ENCODE measurements at regions not wholly inside any gene's neighbourhood (a gene's known extent, or its start where the extent isn't known, plus 50 kb on each side); places are given as distances from the start of the nearest gene placed in this dataset.
A peak's percentile ranks its signal among the peaks of the same experiment; 100 is the strongest.

GRCh38 chr2:64837116-64837731 is 152.0 kb upstream of the SLC1A4 start:
- Histone ChIP-seq H3K36me3 (ENCODE audit: control insufficient read depth in 2 of 2, extremely low read depth in 1 of 2, insufficient read depth in 1 of 2, low read length in 1 of 2) (no peaks in the 10 kb centered on the region), H3K27me3 (replicated peaks in 1 of 2; ENCODE audit: control insufficient read depth in 2 of 2, extremely low read depth in 1 of 2, insufficient read depth in 2 of 2, low read length in 1 of 2) (peaks cover 0 to 6% of the 10 kb centered on the region in 2 experiments), H3K4me1 (ENCODE audit: control insufficient read depth in 1 of 2, extremely low read depth in 1 of 2, insufficient read depth in 2 of 2, low read length in 2 of 2) (peaks cover 4% of the 10 kb centered on the region in 2 experiments), H3K27ac (ENCODE audit: low read length) (no peak overlapping the region), H3K9me3 (no peaks in the 10 kb centered on the region), H3K4me3 (ENCODE audit: control insufficient read depth in 1 of 2, extremely low read depth in 1 of 2, low read length in 1 of 2) (no peak overlapping the region)
- 94% methylated on average over 7 of the region's 10 CpGs for WGBS (ENCODE audit: insufficient coverage)
- peaks cover 5 to 10% of the 10 kb centered on the region in 2 donors for H3K27me3 Mint-ChIP-seq
- H3K9me3 Mint-ChIP-seq, result no peaks in the 10 kb centered on the region
- ChIA-PET POLR2A (no interaction called here), CTCF (no interaction called here)
- no peak overlapping the region for H3K4me3 Mint-ChIP-seq
- ATAC-seq (replicated peaks in 1 of 4) (no peak), DNase-seq (no peak)
- H3K36me3 Mint-ChIP-seq, result no peaks in the 10 kb centered on the region
- no peak overlapping the region for H3K27ac Mint-ChIP-seq
- peaks cover 8 to 11% (median 11%) of the 10 kb centered on the region in 3 donors for H3K4me1 Mint-ChIP-seq

GRCh38 chr2:64837925-64838641 is 151.1 kb upstream of the SLC1A4 start:
- CTCF ChIA-PET, result interaction anchor here (0.6 to 0.7 kb wide), 3 partner anchors 55 to 891 kb away, joined by 3 to 6 read pairs (median 5); no protein-coding TSS in a partner anchor
- no peak for ATAC-seq (replicated peaks in 1 of 4)

GRCh38 chr2:64838817-64839216 is 150.4 kb upstream of the SLC1A4 start:
- Mint-ChIP-seq H3K27ac (no peak overlapping the region), H3K36me3 (no peaks in the 10 kb centered on the region), H3K27me3 (peaks cover 2 to 10% of the 10 kb centered on the region in 2 donors), H3K9me3 (no peaks in the 10 kb centered on the region), H3K4me1 (peaks cover 8 to 11% (median 11%) of the 10 kb centered on the region in 3 donors), H3K4me3 (no peak overlapping the region)
- Histone ChIP-seq H3K4me1 (ENCODE audit: control insufficient read depth in 1 of 2, extremely low read depth in 1 of 2, insufficient read depth in 2 of 2, low read length in 2 of 2) (peaks cover 4% of the 10 kb centered on the region in 2 experiments), H3K4me3 (ENCODE audit: control insufficient read depth in 1 of 2, extremely low read depth in 1 of 2, low read length in 1 of 2) (no peak overlapping the region), H3K9me3 (no peaks in the 10 kb centered on the region), H3K27ac (ENCODE audit: low read length) (no peak overlapping the region), H3K36me3 (ENCODE audit: control insufficient read depth in 2 of 2, extremely low read depth in 1 of 2, insufficient read depth in 1 of 2, low read length in 1 of 2) (no peaks in the 10 kb centered on the region), H3K27me3 (replicated peaks in 1 of 2; ENCODE audit: control insufficient read depth in 2 of 2, extremely low read depth in 1 of 2, insufficient read depth in 2 of 2, low read length in 1 of 2) (peaks cover 0 to 6% of the 10 kb centered on the region in 2 experiments)
- WGBS (ENCODE audit: insufficient coverage), result 100% methylated on average over 2 of the region's 8 CpGs
- ChIA-PET CTCF (interaction anchor here (0.6 to 0.7 kb wide), 5 partner anchors 56 to 891 kb away, joined by 3 to 6 read pairs (median 5); no protein-coding TSS in a partner anchor), POLR2A (interaction anchor here in 1 of 2 donors (0.6 kb wide), 2 partner anchors 19 to 187 kb away, joined by 4 to 9 read pairs; no protein-coding TSS in a partner anchor)
- ATAC-seq (replicated peaks in 1 of 4), result no peak
- DNase-seq, result no peak

More at GRCh38 chr2:64837925-64838641, 151.1 kb upstream of the SLC1A4 start:
- H3K9me3 ChIP-seq, result no peaks in the 10 kb centered on the region
- H3K9me3 Mint-ChIP-seq, result no peaks in the 10 kb centered on the region
- 33% methylated on average over 1 of the region's 8 CpGs for WGBS (ENCODE audit: insufficient coverage)
- H3K36me3 ChIP-seq (ENCODE audit: control insufficient read depth in 2 of 2, extremely low read depth in 1 of 2, insufficient read depth in 1 of 2, low read length in 1 of 2), result no peaks in the 10 kb centered on the region
- H3K4me3 ChIP-seq (ENCODE audit: control insufficient read depth in 1 of 2, extremely low read depth in 1 of 2, low read length in 1 of 2), result no peak overlapping the region
- H3K4me1 Mint-ChIP-seq, result peaks cover 8 to 11% (median 11%) of the 10 kb centered on the region in 3 donors
- H3K27me3 ChIP-seq (replicated peaks in 1 of 2; ENCODE audit: control insufficient read depth in 2 of 2, extremely low read depth in 1 of 2, insufficient read depth in 2 of 2, low read length in 1 of 2), result peaks cover 0 to 6% of the 10 kb centered on the region in 2 experiments
- no peak overlapping the region for H3K27ac ChIP-seq (ENCODE audit: low read length)
- POLR2A ChIA-PET, result interaction anchor here in 1 of 2 donors (0.6 kb wide), 1 partner anchor 186 kb away, joined by 9 read pairs; no protein-coding TSS in a partner anchor
- H3K27me3 Mint-ChIP-seq, result peaks cover 5 to 10% of the 10 kb centered on the region in 2 donors
- DNase-seq, result peak in 1 of 35 experiments; percentile 15
- H3K36me3 Mint-ChIP-seq, result no peaks in the 10 kb centered on the region
- H3K4me3 Mint-ChIP-seq, result no peak overlapping the region
- no peak overlapping the region for H3K27ac Mint-ChIP-seq
- H3K4me1 ChIP-seq (ENCODE audit: control insufficient read depth in 1 of 2, extremely low read depth in 1 of 2, insufficient read depth in 2 of 2, low read length in 2 of 2), result peaks cover 4% of the 10 kb centered on the region in 2 experiments

GRCh38 chr2:64839844-64840243 is 149.4 kb upstream of the SLC1A4 start:
- Histone ChIP-seq H3K27ac (ENCODE audit: low read length) (peak overlapping the region; percentile 29), H3K4me3 (ENCODE audit: control insufficient read depth in 1 of 2, extremely low read depth in 1 of 2, low read length in 1 of 2) (no peak overlapping the region), H3K27me3 (replicated peaks in 1 of 2; ENCODE audit: control insufficient read depth in 2 of 2, extremely low read depth in 1 of 2, insufficient read depth in 2 of 2, low read length in 1 of 2) (no peaks in the 10 kb centered on the region), H3K36me3 (ENCODE audit: control insufficient read depth in 2 of 2, extremely low read depth in 1 of 2, insufficient read depth in 1 of 2, low read length in 1 of 2) (no peaks in the 10 kb centered on the region), H3K4me1 (ENCODE audit: control insufficient read depth in 1 of 2, extremely low read depth in 1 of 2, insufficient read depth in 2 of 2, low read length in 2 of 2) (peaks cover 4% of the 10 kb centered on the region in 2 experiments), H3K9me3 (no peaks in the 10 kb centered on the region)
- Mint-ChIP-seq H3K9me3 (no peaks in the 10 kb centered on the region), H3K4me3 (no peak overlapping the region), H3K36me3 (no peaks in the 10 kb centered on the region), H3K4me1 (peaks cover 8 to 11% (median 11%) of the 10 kb centered on the region in 3 donors), H3K27me3 (peaks cover 2 to 6% of the 10 kb centered on the region in 2 donors), H3K27ac (peak overlapping the region; percentile 40 to 53)
- ATAC-seq (replicated peaks in 1 of 4) (peak; percentile 63 to 97 (median 88)), DNase-seq (peak in 20 of 35 experiments; percentile 11 to 60 (median 18))
- ChIA-PET CTCF (no interaction called here), POLR2A (no interaction called here)
- WGBS (ENCODE audit: insufficient coverage), result 58% methylated on average over 2 of the region's 6 CpGs

- CTCF ChIA-PET, result no interaction called here
- H3K4me1 Mint-ChIP-seq, result peaks cover 8 to 11% (median 11%) of the 10 kb centered on the region in 3 donors
Observed at GRCh38 chr2:64840426-64840881, 148.7 kb upstream of the SLC1A4 start.

GRCh38 chr2:64841461-64841860 is 147.7 kb upstream of the SLC1A4 start:
- ChIA-PET CTCF (interaction anchor here in 1 of 2 donors (0.6 kb wide), 1 partner anchor 14 kb away, joined by 5 read pairs; no protein-coding TSS in a partner anchor), POLR2A (no interaction called here)
- Mint-ChIP-seq H3K4me3 (no peak overlapping the region), H3K27me3 (peaks cover 0 to 2% of the 10 kb centered on the region in 2 donors), H3K9me3 (no peaks in the 10 kb centered on the region), H3K4me1 (peaks cover 8 to 11% (median 11%) of the 10 kb centered on the region in 3 donors), H3K27ac (no peak overlapping the region), H3K36me3 (no peaks in the 10 kb centered on the region)
- peaks cover 4% of the 10 kb centered on the region in 2 experiments for H3K4me1 ChIP-seq (ENCODE audit: control insufficient read depth in 1 of 2, extremely low read depth in 1 of 2, insufficient read depth in 2 of 2, low read length in 2 of 2)
- no peaks in the 10 kb centered on the region for H3K27me3 ChIP-seq (replicated peaks in 1 of 2; ENCODE audit: control insufficient read depth in 2 of 2, extremely low read depth in 1 of 2, insufficient read depth in 2 of 2, low read length in 1 of 2)
- H3K36me3 ChIP-seq (ENCODE audit: control insufficient read depth in 2 of 2, extremely low read depth in 1 of 2, insufficient read depth in 1 of 2, low read length in 1 of 2), result no peaks in the 10 kb centered on the region
- H3K27ac ChIP-seq (ENCODE audit: low read length), result no peak overlapping the region
- no CpG with 5 or more reads among the region's 2 CpGs for WGBS (ENCODE audit: insufficient coverage)
- H3K9me3 ChIP-seq, result no peaks in the 10 kb centered on the region
- ATAC-seq (replicated peaks in 1 of 4), result no peak
- DNase-seq, result no peak
- H3K4me3 ChIP-seq (ENCODE audit: control insufficient read depth in 1 of 2, extremely low read depth in 1 of 2, low read length in 1 of 2), result no peak overlapping the region

More at GRCh38 chr2:64840426-64840881, 148.7 kb upstream of the SLC1A4 start:
- peak overlapping the region; percentile 29 for H3K27ac ChIP-seq (ENCODE audit: low read length)
- H3K4me3 Mint-ChIP-seq, result no peak overlapping the region
- peaks cover 2 to 6% of the 10 kb centered on the region in 2 donors for H3K27me3 Mint-ChIP-seq
- 85% methylated on average over 2 of the region's 4 CpGs for WGBS (ENCODE audit: insufficient coverage)
- H3K27me3 ChIP-seq (replicated peaks in 1 of 2; ENCODE audit: control insufficient read depth in 2 of 2, extremely low read depth in 1 of 2, insufficient read depth in 2 of 2, low read length in 1 of 2), result no peaks in the 10 kb centered on the region
- no peaks in the 10 kb centered on the region for H3K36me3 Mint-ChIP-seq
- DNase-seq, result no peak
- no peak for ATAC-seq (replicated peaks in 1 of 4)
- no peak overlapping the region for H3K4me3 ChIP-seq (ENCODE audit: control insufficient read depth in 1 of 2, extremely low read depth in 1 of 2, low read length in 1 of 2)
- peaks cover 4% of the 10 kb centered on the region in 2 experiments for H3K4me1 ChIP-seq (ENCODE audit: control insufficient read depth in 1 of 2, extremely low read depth in 1 of 2, insufficient read depth in 2 of 2, low read length in 2 of 2)
- H3K9me3 ChIP-seq, result no peaks in the 10 kb centered on the region
- H3K27ac Mint-ChIP-seq, result no peak overlapping the region
- no peaks in the 10 kb centered on the region for H3K9me3 Mint-ChIP-seq
- POLR2A ChIA-PET, result no interaction called here
- H3K36me3 ChIP-seq (ENCODE audit: control insufficient read depth in 2 of 2, extremely low read depth in 1 of 2, insufficient read depth in 1 of 2, low read length in 1 of 2), result no peaks in the 10 kb centered on the region

Measured in T-cell (primary cell).